ENCODE measurements at regions not wholly inside any gene's neighbourhood (a gene's known extent, or its start where the extent isn't known, plus 50 kb on each side); places are given as distances from the start of the nearest gene placed in this dataset.

DNA sequence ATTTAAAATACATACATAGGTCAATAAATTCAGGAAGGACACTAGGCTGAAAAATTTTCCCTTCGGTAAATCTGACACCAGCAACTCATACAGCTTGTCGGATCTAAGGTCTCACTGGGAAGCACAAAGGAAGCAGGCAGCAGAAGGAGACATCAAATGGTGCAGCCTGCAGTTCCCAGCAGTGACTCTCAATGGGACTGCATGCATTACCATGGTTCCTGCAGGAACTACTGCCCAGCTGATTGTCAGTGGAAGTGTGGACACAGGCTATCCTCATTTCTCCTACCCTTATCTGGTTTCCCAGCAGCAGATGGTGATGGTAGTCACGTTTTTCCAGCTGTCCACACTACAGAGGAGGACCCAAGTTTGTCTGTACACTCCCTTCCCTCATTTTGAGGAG lies 113.3 kb downstream of the PPP1R2C start:
- no peaks in the 10 kb centered on the region for H3K9me3 ChIP-seq (ENCODE audit: control insufficient read depth in 2 of 3, low read length in 3 of 3)
- H3K9me3 Mint-ChIP-seq = peaks cover 0 to 11% (median 2%) of the 10 kb centered on the region in 11 donors
- no peaks in the 10 kb centered on the region for H3K27me3 ChIP-seq (ENCODE audit: control insufficient read depth in 2 of 2, insufficient read depth in 2 of 2, low read length in 2 of 2)
- H3K4me3 Mint-ChIP-seq = no peak overlapping the region
- POLR2A ChIA-PET = no interaction called here
- H3K27me3 Mint-ChIP-seq = no peaks in the 10 kb centered on the region
- H3K36me3 ChIP-seq (ENCODE audit: control insufficient read depth in 2 of 3, insufficient read depth in 3 of 3, low read length in 3 of 3) = no peaks in the 10 kb centered on the region
- H3K4me1 Mint-ChIP-seq = peaks cover 0 to 3% (median 0%) of the 10 kb centered on the region in 7 donors
- H3K27ac ChIP-seq (ENCODE audit: low read depth, low read length) = no peak overlapping the region
- H3K27ac Mint-ChIP-seq = no peak overlapping the region
- H3K4me1 ChIP-seq (ENCODE audit: control insufficient read depth in 2 of 2, insufficient read depth in 2 of 2, low read length in 2 of 2) = no peaks in the 10 kb centered on the region
- intact Hi-C loops (cut with micrococcal nuclease) = no loop called here
- DNase-seq (no peak), ATAC-seq (no peak)
- CTCF ChIA-PET = no interaction called here
- H3K36me3 Mint-ChIP-seq = peaks cover 0 to 4% (median 0%) of the 10 kb centered on the region in 5 donors
- no peak overlapping the region for H3K4me3 ChIP-seq (ENCODE audit: low read length)

DNA sequence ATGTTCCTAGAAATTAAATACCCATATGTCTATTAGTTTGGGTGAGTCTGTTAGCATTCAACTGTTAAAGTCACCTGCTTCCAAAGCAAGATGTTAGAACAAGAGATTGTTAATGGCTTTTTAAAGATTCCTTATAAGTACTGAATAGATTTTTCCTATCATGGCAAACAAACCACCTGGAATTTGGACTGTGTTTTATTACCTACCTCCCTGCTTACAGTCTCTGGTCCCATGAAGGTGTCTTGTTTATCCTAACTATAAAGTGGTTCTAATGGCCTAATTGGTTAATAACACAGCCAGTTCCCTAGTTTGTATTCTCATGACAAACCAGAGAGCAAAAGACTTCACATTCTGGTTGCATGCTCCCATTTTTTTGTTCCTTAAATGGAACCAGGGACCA lies 149.5 kb downstream of the PPP1R2C start:
- no peaks in the 10 kb centered on the region for H3K36me3 ChIP-seq (ENCODE audit: control insufficient read depth in 2 of 3, insufficient read depth in 3 of 3, low read length in 3 of 3)
- H3K27ac Mint-ChIP-seq = no peak overlapping the region
- no peaks in the 10 kb centered on the region for H3K27me3 Mint-ChIP-seq
- H3K4me1 Mint-ChIP-seq = no peaks in the 10 kb centered on the region
- H3K4me3 ChIP-seq (ENCODE audit: low read length) = no peak overlapping the region
- H3K27me3 ChIP-seq (ENCODE audit: control insufficient read depth in 2 of 2, insufficient read depth in 2 of 2, low read length in 2 of 2) = no peaks in the 10 kb centered on the region
- no peak for ATAC-seq
- ChIA-PET CTCF (no interaction called here), POLR2A (no interaction called here)
- H3K36me3 Mint-ChIP-seq = no peaks in the 10 kb centered on the region
- H3K9me3 Mint-ChIP-seq = peaks cover 0 to 5% (median 0%) of the 10 kb centered on the region in 11 donors
- H3K9me3 ChIP-seq (ENCODE audit: control insufficient read depth in 2 of 3, low read length in 3 of 3) = no peaks in the 10 kb centered on the region
- no peak overlapping the region for H3K27ac ChIP-seq (ENCODE audit: low read depth, low read length)
- no peaks in the 10 kb centered on the region for H3K4me1 ChIP-seq (ENCODE audit: control insufficient read depth in 2 of 2, insufficient read depth in 2 of 2, low read length in 2 of 2)
- intact Hi-C loops (cut with micrococcal nuclease) = no loop called here
- H3K4me3 Mint-ChIP-seq = no peak overlapping the region
- no peak for DNase-seq

DNA sequence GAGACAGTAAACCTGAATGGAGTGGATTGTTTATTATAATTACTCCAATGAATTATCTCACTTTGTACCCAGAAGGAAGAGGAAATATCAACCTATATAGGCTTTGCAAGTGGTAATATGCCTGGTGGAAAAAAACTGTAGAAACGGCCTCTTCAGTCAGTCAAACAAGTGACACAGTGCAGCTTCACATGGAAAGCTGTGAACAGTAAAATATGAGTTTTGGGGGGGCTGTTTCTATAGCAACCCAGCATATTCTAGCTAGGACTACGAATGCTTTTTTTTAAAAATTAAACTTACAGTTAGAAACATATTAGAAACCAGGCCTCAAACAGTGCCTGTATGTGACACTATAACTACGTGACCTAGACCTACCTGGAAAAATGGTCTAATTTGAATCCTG lies 150.1 kb downstream of the PPP1R2C start:
- Histone ChIP-seq H3K27ac (ENCODE audit: low read depth, low read length) (no peak overlapping the region), H3K4me1 (ENCODE audit: control insufficient read depth in 2 of 2, insufficient read depth in 2 of 2, low read length in 2 of 2) (no peaks in the 10 kb centered on the region), H3K36me3 (ENCODE audit: control insufficient read depth in 2 of 3, insufficient read depth in 3 of 3, low read length in 3 of 3) (no peaks in the 10 kb centered on the region), H3K27me3 (ENCODE audit: control insufficient read depth in 2 of 2, insufficient read depth in 2 of 2, low read length in 2 of 2) (no peaks in the 10 kb centered on the region), H3K9me3 (ENCODE audit: control insufficient read depth in 2 of 3, low read length in 3 of 3) (no peaks in the 10 kb centered on the region), H3K4me3 (ENCODE audit: low read length) (no peak overlapping the region)
- H3K4me1 Mint-ChIP-seq = no peaks in the 10 kb centered on the region
- peaks cover 0 to 5% (median 0%) of the 10 kb centered on the region in 11 donors for H3K9me3 Mint-ChIP-seq
- POLR2A ChIA-PET = no interaction called here
- H3K36me3 Mint-ChIP-seq = no peaks in the 10 kb centered on the region
- no peaks in the 10 kb centered on the region for H3K27me3 Mint-ChIP-seq
- CTCF ChIA-PET = no interaction called here
- no peak overlapping the region for H3K27ac Mint-ChIP-seq
- no peak overlapping the region for H3K4me3 Mint-ChIP-seq
- intact Hi-C loops (cut with micrococcal nuclease) = no loop called here
- ATAC-seq (no peak), DNase-seq (no peak)

DNA sequence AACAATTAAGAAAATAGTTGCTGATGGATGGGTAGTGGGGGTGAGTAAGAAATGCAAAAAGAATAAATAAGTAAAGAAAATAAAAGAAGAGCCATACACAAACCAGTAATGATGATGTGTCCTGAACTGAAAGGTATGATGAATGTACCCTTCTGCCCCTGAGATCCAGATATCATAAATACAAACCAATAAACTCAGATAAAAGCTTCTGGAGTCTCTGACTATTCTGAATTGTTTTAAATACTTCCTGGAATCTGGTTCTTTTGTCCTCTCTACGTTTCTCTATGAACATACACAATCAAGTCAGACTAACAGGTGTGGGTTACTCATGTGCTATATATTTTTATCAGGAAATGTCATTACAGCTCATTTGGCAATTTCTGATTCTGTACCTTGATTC lies 153.4 kb downstream of the PPP1R2C start:
- Mint-ChIP-seq H3K36me3 (no peaks in the 10 kb centered on the region), H3K4me1 (no peaks in the 10 kb centered on the region), H3K27ac (no peak overlapping the region), H3K4me3 (no peak overlapping the region), H3K9me3 (peaks cover 0 to 1% (median 0%) of the 10 kb centered on the region in 11 donors), H3K27me3 (no peaks in the 10 kb centered on the region)
- no peak overlapping the region for H3K27ac ChIP-seq (ENCODE audit: low read depth, low read length)
- H3K4me1 ChIP-seq (ENCODE audit: control insufficient read depth in 2 of 2, insufficient read depth in 2 of 2, low read length in 2 of 2) = no peaks in the 10 kb centered on the region
- H3K4me3 ChIP-seq (ENCODE audit: low read length) = no peak overlapping the region
- DNase-seq (no peak), ATAC-seq (no peak)
- intact Hi-C loops (cut with micrococcal nuclease) = no loop called here
- no peaks in the 10 kb centered on the region for H3K27me3 ChIP-seq (ENCODE audit: control insufficient read depth in 2 of 2, insufficient read depth in 2 of 2, low read length in 2 of 2)
- no peaks in the 10 kb centered on the region for H3K36me3 ChIP-seq (ENCODE audit: control insufficient read depth in 2 of 3, insufficient read depth in 3 of 3, low read length in 3 of 3)
- H3K9me3 ChIP-seq (ENCODE audit: control insufficient read depth in 2 of 3, low read length in 3 of 3) = no peaks in the 10 kb centered on the region
- ChIA-PET POLR2A (no interaction called here), CTCF (no interaction called here)

DNA sequence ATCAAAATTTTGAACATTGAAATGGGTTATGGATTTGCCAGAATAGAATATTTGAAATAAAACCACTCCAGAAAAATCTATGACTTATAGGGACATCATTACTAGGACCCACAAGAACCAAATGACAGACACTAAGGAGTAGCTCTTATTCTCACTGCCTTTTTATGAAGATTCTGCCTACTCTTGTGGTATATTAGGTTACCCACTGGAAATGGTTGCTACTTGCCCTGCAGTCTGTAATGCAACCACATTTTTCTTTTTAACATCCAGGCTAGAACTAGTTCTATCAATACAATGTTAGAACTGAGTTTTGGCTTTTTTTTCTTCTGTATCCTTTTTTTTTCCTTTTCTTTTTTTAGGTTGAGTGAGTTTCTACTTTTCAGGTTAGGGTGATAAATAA lies 158.9 kb downstream of the PPP1R2C start:
- no peaks in the 10 kb centered on the region for H3K9me3 ChIP-seq (ENCODE audit: control insufficient read depth in 2 of 3, low read length in 3 of 3)
- no peak overlapping the region for H3K27ac ChIP-seq (ENCODE audit: low read depth, low read length)
- intact Hi-C loops (cut with micrococcal nuclease) = loop anchor here in 1 of 2 donors (10.0 kb wide), 1 partner anchor 96 kb away; no protein-coding TSS in a partner anchor
- ATAC-seq = no peak
- no peaks in the 10 kb centered on the region for H3K36me3 ChIP-seq (ENCODE audit: control insufficient read depth in 2 of 3, insufficient read depth in 3 of 3, low read length in 3 of 3)
- DNase-seq = no peak
- H3K4me1 ChIP-seq (ENCODE audit: control insufficient read depth in 2 of 2, insufficient read depth in 2 of 2, low read length in 2 of 2) = no peaks in the 10 kb centered on the region
- ChIA-PET CTCF (no interaction called here), POLR2A (no interaction called here)
- H3K4me3 ChIP-seq (ENCODE audit: low read length) = no peak overlapping the region
- Mint-ChIP-seq H3K9me3 (peaks cover 0 to 16% (median 0%) of the 10 kb centered on the region in 11 donors), H3K27me3 (no peaks in the 10 kb centered on the region), H3K36me3 (no peaks in the 10 kb centered on the region), H3K4me1 (peaks cover 0 to 16% (median 12%) of the 10 kb centered on the region in 7 donors), H3K27ac (no peak overlapping the region), H3K4me3 (no peak overlapping the region)
- no peaks in the 10 kb centered on the region for H3K27me3 ChIP-seq (ENCODE audit: control insufficient read depth in 2 of 2, insufficient read depth in 2 of 2, low read length in 2 of 2)

DNA sequence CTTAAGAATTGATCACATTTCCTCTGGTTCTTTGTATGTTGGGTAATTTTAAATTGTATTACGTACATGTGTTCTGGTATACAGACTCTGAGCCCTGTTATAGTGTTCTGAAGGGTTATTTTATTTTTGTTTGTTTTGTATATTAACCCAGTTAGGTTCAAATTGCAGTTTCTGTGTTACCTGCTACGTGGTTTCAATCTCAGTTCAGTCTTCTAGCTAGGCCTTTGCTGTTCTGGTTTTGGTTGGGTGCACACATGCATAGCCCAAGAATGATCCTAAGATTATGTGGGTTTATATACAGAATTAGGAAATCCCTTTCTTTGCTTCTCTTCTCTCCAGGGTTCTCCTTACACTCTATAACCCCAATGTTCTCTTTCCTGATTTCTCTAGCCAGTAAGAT lies 161.0 kb downstream of the PPP1R2C start:
- Mint-ChIP-seq H3K27me3 (no peaks in the 10 kb centered on the region), H3K27ac (no peak overlapping the region), H3K36me3 (no peaks in the 10 kb centered on the region), H3K4me3 (no peak overlapping the region), H3K9me3 (peaks cover 0 to 16% (median 0%) of the 10 kb centered on the region in 11 donors), H3K4me1 (peaks cover 0 to 16% (median 12%) of the 10 kb centered on the region in 7 donors)
- intact Hi-C loops (cut with micrococcal nuclease) = loop anchor here in 1 of 2 donors (10.0 kb wide), 1 partner anchor 98 kb away; no protein-coding TSS in a partner anchor
- DNase-seq (no peak), ATAC-seq (no peak)
- POLR2A ChIA-PET = interaction anchor here (0.7 kb wide), 2 partner anchors 145 to 491 kb away, joined by 3 read pairs; no protein-coding TSS in a partner anchor
- no peaks in the 10 kb centered on the region for H3K9me3 ChIP-seq (ENCODE audit: control insufficient read depth in 2 of 3, low read length in 3 of 3)
- no peak overlapping the region for H3K4me3 ChIP-seq (ENCODE audit: low read length)
- H3K27ac ChIP-seq (ENCODE audit: low read depth, low read length) = no peak overlapping the region
- H3K4me1 ChIP-seq (ENCODE audit: control insufficient read depth in 2 of 2, insufficient read depth in 2 of 2, low read length in 2 of 2) = no peaks in the 10 kb centered on the region
- CTCF ChIA-PET = interaction anchor here (0.8 kb wide), 1 partner anchor 146 kb away, joined by 5 read pairs; no protein-coding TSS in a partner anchor
- no peaks in the 10 kb centered on the region for H3K27me3 ChIP-seq (ENCODE audit: control insufficient read depth in 2 of 2, insufficient read depth in 2 of 2, low read length in 2 of 2)
- H3K36me3 ChIP-seq (ENCODE audit: control insufficient read depth in 2 of 3, insufficient read depth in 3 of 3, low read length in 3 of 3) = no peaks in the 10 kb centered on the region

DNA sequence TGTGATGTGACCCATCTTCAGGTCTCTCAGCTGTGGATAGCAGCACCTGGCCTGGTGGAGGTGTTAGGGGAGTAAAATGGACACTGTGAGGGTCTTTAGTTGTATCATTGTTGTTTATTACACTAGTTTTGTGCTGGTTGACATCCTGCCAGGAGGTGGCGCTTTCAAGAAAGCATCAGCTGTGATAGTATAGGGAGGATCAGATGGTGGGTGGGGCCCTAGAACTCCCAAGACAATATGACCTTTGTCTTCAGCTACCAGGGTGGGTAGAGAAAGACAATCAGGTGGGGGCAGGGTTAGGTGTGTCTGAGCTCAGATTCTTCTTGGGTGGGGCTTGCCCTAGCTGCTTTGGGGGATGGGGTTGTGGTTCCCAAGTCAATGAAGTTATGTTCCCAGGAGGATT lies 162.8 kb downstream of the PPP1R2C start:
- H3K27ac Mint-ChIP-seq = no peak overlapping the region
- Histone ChIP-seq H3K27me3 (ENCODE audit: control insufficient read depth in 2 of 2, insufficient read depth in 2 of 2, low read length in 2 of 2) (no peaks in the 10 kb centered on the region), H3K9me3 (ENCODE audit: control insufficient read depth in 2 of 3, low read length in 3 of 3) (no peaks in the 10 kb centered on the region), H3K27ac (ENCODE audit: low read depth, low read length) (no peak overlapping the region), H3K4me1 (ENCODE audit: control insufficient read depth in 2 of 2, insufficient read depth in 2 of 2, low read length in 2 of 2) (no peaks in the 10 kb centered on the region), H3K4me3 (ENCODE audit: low read length) (no peak overlapping the region), H3K36me3 (ENCODE audit: control insufficient read depth in 2 of 3, insufficient read depth in 3 of 3, low read length in 3 of 3) (no peaks in the 10 kb centered on the region)
- H3K27me3 Mint-ChIP-seq = no peaks in the 10 kb centered on the region
- POLR2A ChIA-PET = no interaction called here
- no peak for ATAC-seq
- intact Hi-C loops (cut with micrococcal nuclease) = loop anchor here in 1 of 2 donors (10.0 kb wide), 1 partner anchor 100 kb away; no protein-coding TSS in a partner anchor
- H3K36me3 Mint-ChIP-seq = no peaks in the 10 kb centered on the region
- CTCF ChIA-PET = no interaction called here
- H3K4me1 Mint-ChIP-seq = peaks cover 0 to 16% (median 12%) of the 10 kb centered on the region in 7 donors
- H3K4me3 Mint-ChIP-seq = no peak overlapping the region
- peak in 1 of 9 donors; percentile 2 for DNase-seq
- peaks cover 0 to 16% (median 0%) of the 10 kb centered on the region in 11 donors for H3K9me3 Mint-ChIP-seq

Data from naive thymus-derived CD4-positive, alpha-beta T cell (primary cell).